A549 (cell line): ENCODE measurements at regions not wholly inside any gene's neighbourhood (a gene's known extent, or its start where the extent isn't known, plus 50 kb on each side); places are given as distances from the start of the nearest gene placed in this dataset.

Experiments used
- ATAC-seq, 2 experiments: fragments of 200-7000 bp in 1 of 2; fragments of >200 bp in 1 of 2; cut with Nextera tagmentation in 1 of 2; cut with Tn5 transposase in 1 of 2; 3 replicates each; pipeline versions ENCODE4 v1.8.0 to v1.9.1; 2018 to 2020; ENCODE audit warnings: mild to moderate bottlenecking in 1 of 2, moderate library complexity in 1 of 2
- CTCF ChIA-PET: fragments of 300-600 bp; sonication (Branson Sonifier 250); formaldehyde crosslinking; extraction: SDS; loops from one replicate; lab custom pipeline; 2021; ENCODE audit warnings: antibody characterized with exemption, inconsistent platforms; lab: Yijun Ruan, JAX
- POLR2A ChIA-PET: fragments of 350-600 bp; formaldehyde crosslinking; extraction: SDS; loops from one replicate; lab custom pipeline; 2021; ENCODE audit warnings: antibody characterized with exemption, inconsistent platforms; lab: Yijun Ruan, JAX
- DNase-seq, 2 experiments: peaks; one replicate each; pipeline versions ENCODE4 v3.0.0 to v3.0.0-alpha.2; 2011 to 2016; ENCODE audit warnings: low read depth in 1 of 2, low spot score in 1 of 2
- FAIRE-seq: peaks from 2 replicates; lab custom pipeline; 2011; peaks lifted over from hg19 to GRCh38; lab: Jason Lieb, UNC
- H3K27ac ChIP-seq, 2 experiments: fragments of >200 bp; sonication (Bioruptor Twin); formaldehyde crosslinking; 3 replicates each; pipeline ENCODE4 v1.5.1; 2016 to 2017
- H3K4me1 ChIP-seq: fragments of >200 bp; sonication (Bioruptor Twin); formaldehyde crosslinking; 3 replicates; pipeline ENCODE4 v1.6.1; 2016
- H3K4me2 ChIP-seq: fragments of >200 bp; sonication (Bioruptor Twin); formaldehyde crosslinking; 3 replicates; pipeline ENCODE4 v1.6.1; 2016
- H3K4me3 ChIP-seq: fragments of >200 bp; sonication (Bioruptor Twin); formaldehyde crosslinking; 3 replicates; pipeline ENCODE4 v1.5.1; 2016
- H3K9me3 ChIP-seq: fragments of >200 bp; sonication (Bioruptor Twin); formaldehyde crosslinking; 3 replicates; pipeline ENCODE4 v1.6.1; 2016
- ATOH8 ChIP-seq: fragments of 250-450 bp; sonication (Bioruptor Pico); IDR thresholded peaks from 2 replicates; pipeline ENCODE4 v1.5.0; 2020; ENCODE audit warnings: low read depth, mild to moderate bottlenecking, moderate library complexity
- BCL3 ChIP-seq: fragments of >200 bp; sonication (Bioruptor Twin); formaldehyde crosslinking; IDR thresholded peaks from 3 replicates; pipeline ENCODE4 v1.6.1; 2016
- CEBPB ChIP-seq, 2 experiments: fragments of >200 bp in 1 of 2; sonication (Bioruptor Twin) in 1 of 2; formaldehyde crosslinking in 1 of 2; IDR thresholded peaks; 2 replicates each; pipeline ENCODE4 v1.6.1; 2012 to 2016
- CHD4 ChIP-seq: fragments of 200-600 bp; sonication (generic); IDR thresholded peaks from 2 replicates; pipeline ENCODE4 v1.6.1; 2016; ENCODE audit warnings: antibody characterized with exemption, mild to moderate bottlenecking, borderline replicate concordance
- E2F6 ChIP-seq: IDR thresholded peaks from 2 replicates; pipeline ENCODE4 v1.6.1; 2012; ENCODE audit warnings: low read depth, borderline replicate concordance
- EHMT2 ChIP-seq: fragments of 200-600 bp; sonication (generic); IDR thresholded peaks from 2 replicates; pipeline ENCODE4 v1.6.1; 2016; ENCODE audit warnings: antibody characterized with exemption, low read depth, mild to moderate bottlenecking, moderate library complexity
- ELK1 ChIP-seq: fragments of 150-350 bp; IDR thresholded peaks from 2 replicates; pipeline ENCODE4 v1.6.1; 2014; ENCODE audit warnings: low read depth, mild to moderate bottlenecking, low read length
- EP300 ChIP-seq, 2 experiments: fragments of >200 bp; sonication (Bioruptor Twin); formaldehyde crosslinking; IDR thresholded peaks; 2 replicates in 1 of 2; 3 replicates in 1 of 2; pipeline ENCODE4 v1.6.1; 2016 to 2017
- HEYL ChIP-seq: fragments of 250-450 bp; sonication (Bioruptor Pico); IDR thresholded peaks from 2 replicates; pipeline ENCODE4 v1.8.0; 2021; ENCODE audit warnings: mild to moderate bottlenecking, moderate library complexity
- HMGXB4 ChIP-seq: fragments of 250-450 bp; sonication (Bioruptor Pico); IDR thresholded peaks from 2 replicates; pipeline ENCODE4 v1.5.0; 2021; ENCODE audit warnings: mild to moderate bottlenecking, moderate library complexity, borderline replicate concordance
- HOXB5 ChIP-seq: fragments of 250-450 bp; sonication (Bioruptor Pico); IDR thresholded peaks from 2 replicates; pipeline ENCODE4 v1.5.0; 2020; ENCODE audit warnings: mild to moderate bottlenecking, moderate library complexity
- JUNB ChIP-seq: fragments of >200 bp; sonication (Bioruptor Twin); formaldehyde crosslinking; IDR thresholded peaks from 2 replicates; pipeline ENCODE4 v1.6.1; 2016
- KDM5A ChIP-seq: fragments of 200-600 bp; sonication (generic); IDR thresholded peaks from 2 replicates; pipeline ENCODE4 v1.6.1; 2016; ENCODE audit warnings: antibody characterized with exemption, mild to moderate bottlenecking
- MAX ChIP-seq: IDR thresholded peaks from 2 replicates; pipeline ENCODE4 v1.6.1; 2012
- NFE2L2 ChIP-seq: fragments of 150-350 bp; conservative IDR thresholded peaks from 2 replicates; pipeline ENCODE4 v1.6.1; 2014; ENCODE audit warnings: low read length
- PHF8 ChIP-seq: fragments of 200-600 bp; sonication (generic); IDR thresholded peaks from 2 replicates; pipeline ENCODE4 v1.6.1; 2016; ENCODE audit warnings: low read depth, mild to moderate bottlenecking, antibody characterized with exemption, moderate library complexity, borderline replicate concordance
- POLR2A ChIP-seq: IDR thresholded peaks from 2 replicates; pipeline ENCODE4 v1.6.1; 2012; ENCODE audit warnings: mild to moderate bottlenecking, low read length
- RARB ChIP-seq: fragments of 250-450 bp; sonication (Bioruptor Pico); IDR thresholded peaks from 2 replicates; pipeline ENCODE4 v1.8.0; 2021; ENCODE audit warnings: mild to moderate bottlenecking, moderate library complexity
- REST ChIP-seq: fragments of 200-600 bp; sonication (generic); IDR thresholded peaks from 2 replicates; pipeline ENCODE4 v1.6.1; 2016; ENCODE audit warnings: antibody characterized with exemption, mild to moderate bottlenecking, moderate library complexity
- SMC3 ChIP-seq: fragments of >200 bp; sonication (Bioruptor Twin); formaldehyde crosslinking; IDR thresholded peaks from 3 replicates; pipeline ENCODE4 v1.6.1; 2018; ENCODE audit warnings: inconsistent platforms
- SREBF2 ChIP-seq: fragments of 450-650 bp; IDR thresholded peaks from 2 replicates; pipeline ENCODE4 v1.6.1; 2014; ENCODE audit warnings: mild to moderate bottlenecking, moderate library complexity
- TFCP2L1 ChIP-seq: fragments of 250-450 bp; sonication (Bioruptor Pico); IDR thresholded peaks from 2 replicates; pipeline ENCODE4 v1.5.0; 2021; ENCODE audit warnings: mild to moderate bottlenecking
- ZC3H11A ChIP-seq: fragments of 450-650 bp; IDR thresholded peaks from 2 replicates; pipeline ENCODE4 v1.6.1; 2014; ENCODE audit warnings: antibody characterized with exemption, mild to moderate bottlenecking
- ZSCAN20 ChIP-seq: fragments of 250-450 bp; sonication (Bioruptor Pico); IDR thresholded peaks from 2 replicates; pipeline ENCODE4 v1.8.0; 2022; ENCODE audit warnings: mild to moderate bottlenecking, moderate library complexity
- WGBS: methylation state at CpG from one replicate; pipeline ENCODE4 v1.1.6; 2017; ENCODE audit errors: missing lambda C conversion rate; 5-methylcytosine and 5-hydroxymethylcytosine counted together

GRCh38 chr9:100661668-100662067 is 83.8 kb downstream of the CAVIN4 start:
- DNase-seq, result no peak
- POLR2A ChIA-PET, result no interaction called here
- WGBS, result 15% methylated on average over 3 of the region's 3 CpGs
- no peak for FAIRE-seq
- TF ChIP-seq ELK1 (no peak), EHMT2 (no peak), NFE2L2 (no peak), SREBF2 (no peak), CHD4 (no peak), RARB (CRISPR knock-in tag) (no peak), HMGXB4 (CRISPR knock-in tag) (no peak), REST (no peak), SMC3 (no peak), E2F6 (no peak), HOXB5 (CRISPR knock-in tag) (no peak), MAX (no peak), ZC3H11A (no peak), KDM5A (no peak), BCL3 (no peak), JUNB (no peak), HEYL (CRISPR knock-in tag) (no peak), EP300 (IDR thresholded peaks at IDR 0.05) (no peak), TFCP2L1 (CRISPR knock-in tag) (no peak)
- Histone ChIP-seq H3K4me3 (no peak overlapping the region), H3K4me1 (no peaks in the 10 kb centered on the region), H3K27ac (no peak overlapping the region), H3K4me2 (no peak overlapping the region), H3K9me3 (peaks cover 2% of the 10 kb centered on the region; the same call in 1 of the 3 replicates)
- CTCF ChIA-PET, result interaction anchor here (0.9 kb wide), 1 partner anchor 9 kb away, joined by 3 read pairs; no protein-coding TSS in a partner anchor
- ATAC-seq, result no peak

- ATAC-seq, result no peak
- TF ChIP-seq ATOH8 (CRISPR knock-in tag) (no peak), JUNB (no peak), POLR2A (no peak), ZSCAN20 (no peak), PHF8 (no peak), CEBPB (IDR thresholded peaks at IDR 0.05) (no peak), RARB (CRISPR knock-in tag) (no peak)
- WGBS, result 6% methylated on average over 1 of the region's 1 CpG
- FAIRE-seq, result no peak
- POLR2A ChIA-PET, result no interaction called here
- no peak for DNase-seq
- H3K9me3 ChIP-seq, result 0 out of 3 replicates have a peak, but pooled peaks cover 2% of the 10 kb centered on the region
- H3K4me1 ChIP-seq, result no peaks in the 10 kb centered on the region
- no peak overlapping the region for H3K4me3 ChIP-seq
- no peak overlapping the region for H3K4me2 ChIP-seq
- no peak overlapping the region for H3K27ac ChIP-seq
- CTCF ChIA-PET, result interaction anchor here (0.9 kb wide), 1 partner anchor 9 kb away, joined by 3 read pairs; no protein-coding TSS in a partner anchor
Observed at GRCh38 chr9:100662122-100662521, 84.2 kb downstream of the CAVIN4 start.
